A673 (cell line): ENCODE measurements at regions not wholly inside any gene's neighbourhood (a gene's known extent, or its start where the extent isn't known, plus 50 kb on each side); places are given as distances from the start of the nearest gene placed in this dataset.

Experiments used
- BruUV-seq: library from RNA; stranded (reverse); fragments of 400-500 nt; replicated peaks from 2 replicates; lab custom pipeline; 2021; lab: Mats Ljungman, UMichigan
- CTCF ChIA-PET: fragments of 300-600 bp; sonication (Branson Sonifier 250); formaldehyde crosslinking; loops from one replicate; lab custom pipeline; 2022; ENCODE audit warnings: antibody characterized with exemption; lab: Charles Lee
- POLR2A ChIA-PET: fragments of 300-600 bp; sonication (Branson Sonifier 250); formaldehyde crosslinking; loops from one replicate; lab custom pipeline; 2022; ENCODE audit warnings: antibody characterized with exemption; ENCODE audit not compliant: low non-redundant PET; lab: Charles Lee
- DNase-seq: peaks from one replicate; pipeline ENCODE4 v3.0.0-alpha.2; 2015; ENCODE audit warnings: low spot score
- H3K27ac ChIP-seq: fragments of 200-600 bp; sonication (generic); 2 replicates; pipeline ENCODE4 v1.5.1; 2016; ENCODE audit warnings: mixed run types, low read depth, mild to moderate bottlenecking, mixed read lengths, antibody characterized with exemption, low read length; ENCODE audit not compliant: poor library complexity, severe bottlenecking
- H3K27me3 ChIP-seq: fragments of 200-600 bp; sonication (generic); replicated peaks from 2 replicates; pipeline ENCODE4 v1.6.1; 2017; ENCODE audit warnings: mixed run types, low read depth, mild to moderate bottlenecking, mixed read lengths, antibody characterized with exemption, low read length; ENCODE audit not compliant: insufficient read depth, poor library complexity
- H3K36me3 ChIP-seq: fragments of 200-600 bp; sonication (generic); 2 replicates; pipeline ENCODE4 v1.6.1; 2016; ENCODE audit warnings: mixed run types, mild to moderate bottlenecking, mixed read lengths, antibody characterized with exemption, low read length; ENCODE audit not compliant: insufficient read depth, poor library complexity, severe bottlenecking
- H3K4me1 ChIP-seq: fragments of 200-600 bp; sonication (generic); 2 replicates; pipeline ENCODE4 v1.6.1; 2017; ENCODE audit warnings: mixed run types, mild to moderate bottlenecking, mixed read lengths, antibody characterized with exemption, low read length; ENCODE audit not compliant: insufficient read depth, poor library complexity, severe bottlenecking
- H3K4me3 ChIP-seq: fragments of 200-600 bp; sonication (generic); 2 replicates; pipeline ENCODE4 v1.5.1; 2016; ENCODE audit warnings: low read depth, mixed run types, mild to moderate bottlenecking, mixed read lengths, low read length; ENCODE audit not compliant: poor library complexity, severe bottlenecking
- H3K9me3 ChIP-seq: fragments of 200-600 bp; sonication (generic); 2 replicates; pipeline ENCODE4 v1.6.1; 2016; ENCODE audit warnings: mixed run types, low read depth, mild to moderate bottlenecking, mixed read lengths, antibody characterized with exemption, low read length; ENCODE audit not compliant: poor library complexity, severe bottlenecking
- EZH2 ChIP-seq: fragments of 200-600 bp; sonication (generic); IDR thresholded peaks from 2 replicates; pipeline ENCODE4 v1.6.1; 2017; ENCODE audit warnings: borderline replicate concordance, low read depth, mild to moderate bottlenecking, mixed read lengths, antibody characterized with exemption, low read length; ENCODE audit not compliant: poor library complexity, severe bottlenecking
- intact Hi-C: fragments of 100-400 bp; cut with micrococcal nuclease; formaldehyde crosslinking; loops from one replicate; pipeline ENCODE4 v1.10.0; 2022; ENCODE audit not compliant: unreplicated experiment
- TF ChIP-seq, protein P1 (sequence below): fragments of 300-800, 200-600 bp; sonication (generic); conservative IDR thresholded peaks from 2 replicates; pipeline ENCODE4 v1.5.1; 2017; ENCODE audit warnings: low read depth, mild to moderate bottlenecking, antibody characterized with exemption, low read length, moderate library complexity, mixed read lengths

DNA sequence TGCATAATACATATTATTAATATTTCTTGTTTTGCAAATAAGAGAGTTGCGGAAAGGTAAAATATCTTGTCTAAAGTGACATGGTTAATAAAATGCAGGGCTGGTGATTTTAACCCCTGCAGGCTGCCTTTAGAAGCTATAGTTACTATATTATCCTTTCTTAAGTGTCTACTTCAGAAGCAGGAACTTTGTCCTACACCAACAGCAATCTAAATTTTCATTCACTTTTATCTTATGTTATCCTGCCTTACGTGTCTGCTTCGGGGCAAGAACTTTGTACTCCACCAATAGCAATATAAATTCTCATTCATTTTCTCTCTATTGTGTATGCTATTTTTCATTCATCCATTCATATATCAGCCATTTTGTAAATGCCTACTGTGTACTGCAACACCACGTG is 719.5 kb downstream of the TLR4 start:
- no TSS peak for BruUV-seq
- Histone ChIP-seq H3K27me3 (no peaks in the 10 kb centered on the region), H3K4me3 (no peak overlapping the region), H3K27ac (no peak overlapping the region), H3K4me1 (no peaks in the 10 kb centered on the region), H3K9me3 (no peaks in the 10 kb centered on the region), H3K36me3 (no peaks in the 10 kb centered on the region)
- CTCF ChIA-PET, result no interaction called here
- intact Hi-C loops, result no loop called here
- POLR2A ChIA-PET, result no interaction called here
- no peak for DNase-seq
- TF ChIP-seq EZH2, result no peak
- TF ChIP-seq, protein P1, sequence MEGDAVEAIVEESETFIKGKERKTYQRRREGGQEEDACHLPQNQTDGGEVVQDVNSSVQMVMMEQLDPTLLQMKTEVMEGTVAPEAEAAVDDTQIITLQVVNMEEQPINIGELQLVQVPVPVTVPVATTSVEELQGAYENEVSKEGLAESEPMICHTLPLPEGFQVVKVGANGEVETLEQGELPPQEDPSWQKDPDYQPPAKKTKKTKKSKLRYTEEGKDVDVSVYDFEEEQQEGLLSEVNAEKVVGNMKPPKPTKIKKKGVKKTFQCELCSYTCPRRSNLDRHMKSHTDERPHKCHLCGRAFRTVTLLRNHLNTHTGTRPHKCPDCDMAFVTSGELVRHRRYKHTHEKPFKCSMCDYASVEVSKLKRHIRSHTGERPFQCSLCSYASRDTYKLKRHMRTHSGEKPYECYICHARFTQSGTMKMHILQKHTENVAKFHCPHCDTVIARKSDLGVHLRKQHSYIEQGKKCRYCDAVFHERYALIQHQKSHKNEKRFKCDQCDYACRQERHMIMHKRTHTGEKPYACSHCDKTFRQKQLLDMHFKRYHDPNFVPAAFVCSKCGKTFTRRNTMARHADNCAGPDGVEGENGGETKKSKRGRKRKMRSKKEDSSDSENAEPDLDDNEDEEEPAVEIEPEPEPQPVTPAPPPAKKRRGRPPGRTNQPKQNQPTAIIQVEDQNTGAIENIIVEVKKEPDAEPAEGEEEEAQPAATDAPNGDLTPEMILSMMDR, result no peak

DNA sequence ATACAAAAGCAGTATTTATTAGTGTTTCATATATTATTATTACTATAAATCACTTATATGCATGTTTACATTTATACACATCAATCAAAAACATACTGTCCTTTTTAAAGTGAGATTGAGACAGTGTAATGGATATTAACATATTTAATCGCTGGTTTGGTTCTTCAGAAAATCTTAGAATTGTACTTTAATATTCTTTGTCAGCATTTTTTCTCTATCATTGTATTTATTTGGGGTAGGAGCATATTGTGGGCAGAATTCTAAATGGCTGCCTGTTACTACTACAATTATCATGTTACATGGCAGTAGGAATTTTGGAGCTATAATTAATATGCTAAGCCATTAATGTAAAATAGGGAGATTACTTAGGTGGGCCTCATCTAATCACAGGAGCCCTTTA is 722.6 kb downstream of the TLR4 start:
- intact Hi-C loops, result no loop called here
- H3K4me3 ChIP-seq, result no peak overlapping the region
- H3K36me3 ChIP-seq, result no peaks in the 10 kb centered on the region
- no peaks in the 10 kb centered on the region for H3K9me3 ChIP-seq
- no peak overlapping the region for H3K27ac ChIP-seq
- H3K27me3 ChIP-seq, result no peaks in the 10 kb centered on the region
- CTCF ChIA-PET, result no interaction called here
- no peak for DNase-seq
- POLR2A ChIA-PET, result no interaction called here
- H3K4me1 ChIP-seq, result no peaks in the 10 kb centered on the region
- TF ChIP-seq EZH2, result no peak
- TF ChIP-seq, protein P1, result no peak
- no TSS peak for BruUV-seq

DNA sequence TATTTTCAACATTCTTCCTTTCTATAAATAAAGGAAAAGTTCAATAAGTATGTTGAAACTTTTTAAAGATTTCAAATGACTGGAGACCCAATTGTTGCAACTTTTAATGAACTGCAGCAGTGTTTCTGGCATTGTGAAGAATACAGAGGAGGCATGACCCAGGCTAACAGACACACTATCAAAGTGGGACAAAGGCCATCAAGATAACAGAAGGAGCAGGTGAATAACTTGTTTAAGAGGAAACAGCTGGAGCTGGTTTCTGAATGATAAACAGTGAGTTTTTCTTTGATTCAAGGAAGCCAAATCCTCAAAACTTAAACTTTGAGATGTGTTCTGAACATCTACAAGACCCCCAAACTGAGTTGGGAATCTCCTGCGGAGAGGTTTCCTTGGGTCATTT is 734.6 kb downstream of the TLR4 start:
- intact Hi-C loops, result no loop called here
- DNase-seq, result no peak
- no TSS peak for BruUV-seq
- CTCF ChIA-PET, result no interaction called here
- Histone ChIP-seq H3K4me3 (no peak overlapping the region), H3K27me3 (no peaks in the 10 kb centered on the region), H3K4me1 (no peaks in the 10 kb centered on the region), H3K36me3 (no peaks in the 10 kb centered on the region), H3K27ac (no peak overlapping the region), H3K9me3 (no peaks in the 10 kb centered on the region)
- POLR2A ChIA-PET, result no interaction called here
- no peak for TF ChIP-seq EZH2
- TF ChIP-seq, protein P1, result no peak
